Spleen (tissue), 7 donors: ENCODE measurements at regions not wholly inside any gene's neighbourhood (a gene's known extent, or its start where the extent isn't known, plus 50 kb on each side); places are given as distances from the start of the nearest gene placed in this dataset.

Experiments used
- POLR2A ChIP-seq, 3 donors: fragments of 450-650 bp; IDR thresholded peaks; one replicate each; pipeline ENCODE4 v1.5.1; 2017; ENCODE audit warnings: antibody characterized with exemption in 3 of 3, mild to moderate bottlenecking in 1 of 3
- POLR2AphosphoS5 ChIP-seq, 3 donors: sonication (generic); formaldehyde crosslinking; IDR thresholded peaks; one replicate each; pipeline ENCODE4 v1.5.1; 2017; ENCODE audit warnings: antibody characterized with exemption in 3 of 3
- TF ChIP-seq, protein P1 (sequence below), 11 experiments: fragments of 200-600 bp in 7 of 11; fragments of 450-650 bp in 4 of 11; sonication (generic) in 4 of 11; IDR thresholded peaks in 8 of 11; conservative IDR thresholded peaks in 3 of 11; 1 replicate in 7 of 11; 2 replicates in 4 of 11; pipeline versions ENCODE4 v1.4.0 to v1.8.0; 2016 to 2021; ENCODE audit warnings: antibody characterized with exemption in 11 of 11, inconsistent platforms in 4 of 11, mild to moderate bottlenecking in 1 of 11
- donor health status: DM: no; HTN: no; CAD: no; lungs with moderate emphysema.
- donor health status: DM: no; HTN: no; CAD: no.
- donor health status: DM: no; HTN: no; CAD: no.

- TF ChIP-seq, protein P1, sequence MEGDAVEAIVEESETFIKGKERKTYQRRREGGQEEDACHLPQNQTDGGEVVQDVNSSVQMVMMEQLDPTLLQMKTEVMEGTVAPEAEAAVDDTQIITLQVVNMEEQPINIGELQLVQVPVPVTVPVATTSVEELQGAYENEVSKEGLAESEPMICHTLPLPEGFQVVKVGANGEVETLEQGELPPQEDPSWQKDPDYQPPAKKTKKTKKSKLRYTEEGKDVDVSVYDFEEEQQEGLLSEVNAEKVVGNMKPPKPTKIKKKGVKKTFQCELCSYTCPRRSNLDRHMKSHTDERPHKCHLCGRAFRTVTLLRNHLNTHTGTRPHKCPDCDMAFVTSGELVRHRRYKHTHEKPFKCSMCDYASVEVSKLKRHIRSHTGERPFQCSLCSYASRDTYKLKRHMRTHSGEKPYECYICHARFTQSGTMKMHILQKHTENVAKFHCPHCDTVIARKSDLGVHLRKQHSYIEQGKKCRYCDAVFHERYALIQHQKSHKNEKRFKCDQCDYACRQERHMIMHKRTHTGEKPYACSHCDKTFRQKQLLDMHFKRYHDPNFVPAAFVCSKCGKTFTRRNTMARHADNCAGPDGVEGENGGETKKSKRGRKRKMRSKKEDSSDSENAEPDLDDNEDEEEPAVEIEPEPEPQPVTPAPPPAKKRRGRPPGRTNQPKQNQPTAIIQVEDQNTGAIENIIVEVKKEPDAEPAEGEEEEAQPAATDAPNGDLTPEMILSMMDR (IDR thresholded peaks at IDR 0.05 in 8 of 11, conservative IDR thresholded peaks at IDR 0.05 in 3 of 11), result no peak
- TF ChIP-seq POLR2A (IDR thresholded peaks at IDR 0.05) (no peak), POLR2AphosphoS5 (IDR thresholded peaks at IDR 0.05) (no peak)
Observed at GRCh38 chr12:66976526-66976925, 292.6 kb upstream of the CAND1 start.
